Suprapubic skin (tissue), 4 donors: ENCODE measurements at regions not wholly inside any gene's neighbourhood (a gene's known extent, or its start where the extent isn't known, plus 50 kb on each side); places are given as distances from the start of the nearest gene placed in this dataset.

Experiments used
- DNase-seq, 2 donors: peaks; one replicate each; pipeline ENCODE4 v3.0.0-alpha.2; 2019; ENCODE audit warnings: low spot score in 2 of 2
- H3K27ac ChIP-seq: fragments of 200-600 bp; sonication (generic); one replicate; pipeline ENCODE4 v1.5.1; 2019
- H3K27me3 ChIP-seq: fragments of 200-600 bp; sonication (generic); one replicate; pipeline ENCODE4 v1.5.1; 2019
- H3K36me3 ChIP-seq: fragments of 200-600 bp; sonication (generic); one replicate; pipeline ENCODE4 v1.5.1; 2019
- H3K4me1 ChIP-seq: fragments of 200-600 bp; sonication (generic); one replicate; pipeline ENCODE4 v1.5.1; 2019
- H3K4me3 ChIP-seq: fragments of 200-600 bp; sonication (generic); one replicate; pipeline ENCODE4 v1.5.1; 2019; ENCODE audit warnings: mild to moderate bottlenecking
- H3K9me3 ChIP-seq: fragments of 200-600 bp; sonication (generic); one replicate; pipeline ENCODE4 v1.5.1; 2019
- EP300 ChIP-seq: sonication (generic); formaldehyde crosslinking; IDR thresholded peaks from one replicate; pipeline ENCODE4 v1.6.1; 2017; ENCODE audit warnings: antibody characterized with exemption
- POLR2A ChIP-seq, 2 donors: fragments of 450-650 bp; IDR thresholded peaks; one replicate each; pipeline ENCODE4 v1.6.1; 2017; ENCODE audit warnings: antibody characterized with exemption in 2 of 2, mild to moderate bottlenecking in 2 of 2, moderate library complexity in 2 of 2
- POLR2AphosphoS5 ChIP-seq, 3 donors: sonication (generic); formaldehyde crosslinking; IDR thresholded peaks; one replicate each; pipeline ENCODE4 v1.6.1; 2017; ENCODE audit warnings: antibody characterized with exemption in 3 of 3
- WGBS: methylation state at CpG from one replicate; pipeline ENCODE4 v1.1.5; 2018; 5-methylcytosine and 5-hydroxymethylcytosine counted together
- TF ChIP-seq, protein P1 (sequence below), 2 donors: fragments of 200-600 bp in 1 of 2; fragments of 450-650 bp in 1 of 2; sonication (generic) in 1 of 2; IDR thresholded peaks; one replicate each; pipeline ENCODE4 v1.5.1; 2016 to 2019; ENCODE audit warnings: antibody characterized with exemption in 2 of 2, mild to moderate bottlenecking in 1 of 2, moderate library complexity in 1 of 2

DNA sequence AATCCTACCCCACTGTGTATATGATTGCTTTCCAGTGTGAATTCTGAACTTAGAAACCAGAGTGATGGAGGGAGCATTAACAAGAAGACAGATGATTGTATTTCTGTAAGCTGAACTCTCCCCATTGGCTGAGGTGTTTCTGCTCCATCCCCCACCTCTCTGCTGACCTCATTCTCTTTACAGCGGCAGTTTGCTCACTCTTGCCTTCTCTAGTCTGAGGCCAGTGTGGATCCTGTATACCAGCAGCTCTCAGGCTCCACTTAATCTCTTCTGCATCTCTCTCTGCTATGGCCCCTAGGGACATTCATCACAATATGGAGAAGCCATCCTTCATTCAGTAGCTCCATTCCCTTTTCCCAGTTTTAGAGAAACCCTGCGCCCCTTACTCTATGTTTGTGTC is 358.8 kb downstream of the MAN2A1 start:
- TF ChIP-seq, protein P1, sequence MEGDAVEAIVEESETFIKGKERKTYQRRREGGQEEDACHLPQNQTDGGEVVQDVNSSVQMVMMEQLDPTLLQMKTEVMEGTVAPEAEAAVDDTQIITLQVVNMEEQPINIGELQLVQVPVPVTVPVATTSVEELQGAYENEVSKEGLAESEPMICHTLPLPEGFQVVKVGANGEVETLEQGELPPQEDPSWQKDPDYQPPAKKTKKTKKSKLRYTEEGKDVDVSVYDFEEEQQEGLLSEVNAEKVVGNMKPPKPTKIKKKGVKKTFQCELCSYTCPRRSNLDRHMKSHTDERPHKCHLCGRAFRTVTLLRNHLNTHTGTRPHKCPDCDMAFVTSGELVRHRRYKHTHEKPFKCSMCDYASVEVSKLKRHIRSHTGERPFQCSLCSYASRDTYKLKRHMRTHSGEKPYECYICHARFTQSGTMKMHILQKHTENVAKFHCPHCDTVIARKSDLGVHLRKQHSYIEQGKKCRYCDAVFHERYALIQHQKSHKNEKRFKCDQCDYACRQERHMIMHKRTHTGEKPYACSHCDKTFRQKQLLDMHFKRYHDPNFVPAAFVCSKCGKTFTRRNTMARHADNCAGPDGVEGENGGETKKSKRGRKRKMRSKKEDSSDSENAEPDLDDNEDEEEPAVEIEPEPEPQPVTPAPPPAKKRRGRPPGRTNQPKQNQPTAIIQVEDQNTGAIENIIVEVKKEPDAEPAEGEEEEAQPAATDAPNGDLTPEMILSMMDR (IDR thresholded peaks at IDR 0.05) = no peak
- no peak for TF ChIP-seq POLR2A (IDR thresholded peaks at IDR 0.05)
- no peak for TF ChIP-seq EP300
- no peak for TF ChIP-seq POLR2AphosphoS5 (IDR thresholded peaks at IDR 0.05)
- 82% methylated on average over 2 of the region's 2 CpGs for WGBS
- no peaks in the 10 kb centered on the region for H3K36me3 ChIP-seq
- peaks cover 3% of the 10 kb centered on the region for H3K9me3 ChIP-seq
- no peak overlapping the region for H3K27ac ChIP-seq
- H3K27me3 ChIP-seq = peaks cover 4% of the 10 kb centered on the region
- no peak overlapping the region for H3K4me3 ChIP-seq
- no peaks in the 10 kb centered on the region for H3K4me1 ChIP-seq
- DNase-seq = no peak

GRCh38 chr5:110049816-110050215 is 360.1 kb downstream of the MAN2A1 start:
- Histone ChIP-seq H3K9me3 (no peaks in the 10 kb centered on the region), H3K27me3 (peaks cover 4% of the 10 kb centered on the region), H3K4me1 (peaks cover 3% of the 10 kb centered on the region), H3K36me3 (no peaks in the 10 kb centered on the region), H3K27ac (no peak overlapping the region), H3K4me3 (no peak overlapping the region)
- TF ChIP-seq POLR2A (IDR thresholded peaks at IDR 0.05) = no peak
- no peak for TF ChIP-seq POLR2AphosphoS5 (IDR thresholded peaks at IDR 0.05)
- TF ChIP-seq EP300 = no peak
- TF ChIP-seq, protein P1 (IDR thresholded peaks at IDR 0.05) = no peak
- no peak for DNase-seq
- 87% methylated on average over 2 of the region's 2 CpGs for WGBS

DNA sequence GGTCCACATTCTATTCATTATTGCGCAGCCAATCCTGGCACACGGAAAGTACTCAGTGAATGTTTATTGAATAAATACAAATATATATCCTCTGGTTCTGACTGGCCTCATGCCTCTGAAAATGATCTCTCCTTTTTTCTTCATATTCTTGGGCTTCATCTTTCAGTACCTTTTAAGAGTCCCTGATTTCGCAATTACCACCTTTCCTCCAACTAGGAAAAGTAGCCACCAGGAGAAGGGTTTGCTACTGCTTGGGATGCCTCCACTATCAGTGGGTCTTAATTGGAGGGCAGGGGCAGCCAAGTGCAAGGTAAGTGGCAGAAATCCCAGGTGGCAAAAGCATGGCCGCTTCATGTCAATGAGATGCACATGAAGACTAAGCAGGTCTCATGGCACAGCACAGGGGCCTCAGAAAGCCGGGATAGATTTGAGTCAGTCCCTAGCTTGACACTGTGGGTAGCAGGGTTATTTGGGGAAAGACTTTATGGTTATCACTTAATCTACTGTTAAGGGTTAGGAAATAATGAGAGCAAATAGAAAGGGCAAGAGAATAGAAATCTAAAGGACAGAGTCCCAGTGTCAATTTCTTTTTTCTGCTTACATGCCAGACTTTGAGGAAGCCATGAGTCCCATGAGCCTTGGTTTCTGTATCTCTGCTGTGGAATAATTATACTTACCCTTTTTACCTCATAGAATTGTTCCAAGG is 361.1 kb downstream of the MAN2A1 start:
- WGBS = 97% methylated on average over 5 of the region's 5 CpGs
- Histone ChIP-seq H3K9me3 (no peaks in the 10 kb centered on the region), H3K27me3 (peaks cover 4% of the 10 kb centered on the region), H3K4me3 (no peak overlapping the region), H3K4me1 (peaks cover 13% of the 10 kb centered on the region), H3K36me3 (no peaks in the 10 kb centered on the region), H3K27ac (no peak overlapping the region)
- DNase-seq = no peak
- no peak for TF ChIP-seq POLR2A (IDR thresholded peaks at IDR 0.05)
- TF ChIP-seq EP300 = no peak
- TF ChIP-seq, protein P1 (IDR thresholded peaks at IDR 0.05) = no peak
- TF ChIP-seq POLR2AphosphoS5 (IDR thresholded peaks at IDR 0.05) = no peak

GRCh38 chr5:110053205-110053604 is 363.5 kb downstream of the MAN2A1 start:
- no peaks in the 10 kb centered on the region for H3K36me3 ChIP-seq
- H3K4me1 ChIP-seq = peaks cover 23% of the 10 kb centered on the region
- no peak overlapping the region for H3K4me3 ChIP-seq
- WGBS = 100% methylated on average over 1 of the region's 1 CpG
- no peak for DNase-seq
- no peak for TF ChIP-seq POLR2AphosphoS5 (IDR thresholded peaks at IDR 0.05)
- TF ChIP-seq POLR2A (IDR thresholded peaks at IDR 0.05) = no peak
- TF ChIP-seq, protein P1 (IDR thresholded peaks at IDR 0.05) = no peak
- TF ChIP-seq EP300 = no peak
- no peak overlapping the region for H3K27ac ChIP-seq
- no peaks in the 10 kb centered on the region for H3K9me3 ChIP-seq
- peaks cover 4% of the 10 kb centered on the region for H3K27me3 ChIP-seq

DNA sequence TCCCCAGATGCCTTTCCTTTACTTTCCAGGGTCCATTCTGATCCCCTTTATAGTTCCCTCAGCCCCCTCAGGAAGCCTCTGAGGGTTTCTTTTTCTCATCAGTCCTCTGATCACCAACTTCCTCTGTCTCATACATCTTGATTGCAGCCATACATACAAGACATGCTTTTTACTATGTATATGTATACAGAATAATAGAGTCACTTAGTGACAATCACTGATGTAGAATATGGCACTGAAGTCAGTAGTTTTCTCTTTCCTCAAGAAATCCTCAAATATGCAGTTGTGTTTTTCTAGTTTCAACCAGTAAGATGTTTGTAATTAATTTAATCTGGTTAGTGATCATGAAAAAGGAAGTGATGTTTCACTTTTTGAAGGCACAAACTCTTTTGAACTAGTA is 364.1 kb downstream of the MAN2A1 start:
- no peak for DNase-seq
- TF ChIP-seq EP300 = no peak
- no peak for TF ChIP-seq POLR2A (IDR thresholded peaks at IDR 0.05)
- TF ChIP-seq, protein P1 (IDR thresholded peaks at IDR 0.05) = no peak
- TF ChIP-seq POLR2AphosphoS5 (IDR thresholded peaks at IDR 0.05) = no peak

More for the DNA sequence above, 364.1 kb downstream of the MAN2A1 start:
- peaks cover 23% of the 10 kb centered on the region for H3K4me1 ChIP-seq
- peaks cover 4% of the 10 kb centered on the region for H3K27me3 ChIP-seq
- H3K9me3 ChIP-seq = no peaks in the 10 kb centered on the region
- H3K36me3 ChIP-seq = no peaks in the 10 kb centered on the region
- H3K4me3 ChIP-seq = no peak overlapping the region
- H3K27ac ChIP-seq = no peak overlapping the region
